ENCODE measurements at regions not wholly inside any gene's neighbourhood (a gene's known extent, or its start where the extent isn't known, plus 50 kb on each side); places are given as distances from the start of the nearest gene placed in this dataset.

DNA sequence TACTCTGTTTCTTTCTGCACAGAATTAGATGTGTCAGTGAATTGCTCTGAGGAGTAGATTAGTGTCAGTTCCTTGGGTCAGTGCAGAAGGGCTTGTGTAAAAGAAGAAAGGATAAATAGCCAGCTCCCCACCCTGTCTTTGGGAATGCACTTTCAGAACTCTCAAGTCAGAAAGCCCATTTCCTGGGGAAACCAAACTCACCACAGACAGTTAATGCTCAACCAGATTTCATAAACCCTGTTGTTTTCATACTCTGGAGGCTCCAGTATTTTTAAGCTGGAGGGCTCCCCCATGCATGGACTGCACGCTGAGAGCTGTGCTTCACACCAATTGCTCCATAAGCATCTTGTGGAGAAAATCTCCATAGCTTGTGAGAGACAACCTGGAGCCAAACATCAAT is 449.7 kb downstream of the CDH26 start:
- Histone ChIP-seq H3K36me3 (ENCODE audit: control insufficient read depth in 2 of 2, insufficient read depth in 2 of 2, low read length in 1 of 2) (no peaks in the 10 kb centered on the region), H3K4me3 (ENCODE audit: low read length in 2 of 2) (no peak overlapping the region), H3K27me3 (ENCODE audit: control insufficient read depth in 2 of 2, insufficient read depth in 1 of 2, low read length in 1 of 2) (no peaks in the 10 kb centered on the region), H3K9me3 (ENCODE audit: control insufficient read depth in 2 of 2, insufficient read depth in 1 of 2, low read length in 1 of 2) (no peaks in the 10 kb centered on the region), H3K4me1 (ENCODE audit: control insufficient read depth in 2 of 2, insufficient read depth in 2 of 2, low read length in 2 of 2) (no peaks in the 10 kb centered on the region), H3K27ac (ENCODE audit: low read depth in 1 of 2, low read length in 1 of 2) (no peak overlapping the region)
- WGBS, result 21% methylated on average over 1 of the region's 1 CpG
- no peak for DNase-seq (ENCODE audit: low read depth in 6 of 9, low spot score in 9 of 9)

GRCh38 chr20:60408435-60408834 is 450.2 kb downstream of the CDH26 start:
- DNase-seq (ENCODE audit: low read depth in 6 of 9, low spot score in 9 of 9), result no peak
- H3K4me3 ChIP-seq (ENCODE audit: low read length in 2 of 2), result no peak overlapping the region
- H3K9me3 ChIP-seq (ENCODE audit: control insufficient read depth in 2 of 2, insufficient read depth in 1 of 2, low read length in 1 of 2), result no peaks in the 10 kb centered on the region
- WGBS, result 64% methylated on average over 4 of the region's 4 CpGs
- H3K27me3 ChIP-seq (ENCODE audit: control insufficient read depth in 2 of 2, insufficient read depth in 1 of 2, low read length in 1 of 2), result no peaks in the 10 kb centered on the region
- no peak overlapping the region for H3K27ac ChIP-seq (ENCODE audit: low read depth in 1 of 2, low read length in 1 of 2)
- no peaks in the 10 kb centered on the region for H3K4me1 ChIP-seq (ENCODE audit: control insufficient read depth in 2 of 2, insufficient read depth in 2 of 2, low read length in 2 of 2)
- no peaks in the 10 kb centered on the region for H3K36me3 ChIP-seq (ENCODE audit: control insufficient read depth in 2 of 2, insufficient read depth in 2 of 2, low read length in 1 of 2)

DNA sequence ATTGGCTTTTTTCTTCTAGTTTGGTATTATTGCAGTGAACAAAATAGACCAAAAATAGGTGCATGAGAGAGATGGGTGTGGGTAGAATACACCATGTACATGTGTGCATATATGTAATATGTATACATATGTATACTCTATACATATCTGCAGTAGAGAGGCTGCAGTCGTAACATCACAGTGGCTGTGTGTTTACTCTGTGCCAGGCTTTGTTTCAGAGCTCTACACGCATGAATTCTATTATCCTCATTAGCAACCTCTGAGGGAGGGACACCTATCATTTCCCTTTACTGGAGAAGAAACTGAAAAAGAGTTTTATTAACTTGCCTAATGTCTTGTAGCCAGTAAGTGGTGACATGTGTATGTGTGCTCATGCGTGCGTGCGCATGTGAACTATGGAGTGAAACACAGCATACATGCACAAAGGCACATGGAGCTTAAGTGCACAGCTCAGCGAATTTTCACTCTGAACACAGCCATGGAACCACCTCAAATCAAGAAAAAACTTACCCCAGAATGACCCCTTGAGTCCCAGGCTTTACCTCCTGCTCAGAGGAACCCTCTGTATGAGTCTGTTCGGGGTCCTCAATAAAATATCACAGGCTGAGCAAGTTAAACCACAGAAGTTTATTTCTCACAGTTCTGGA is 452.5 kb downstream of the CDH26 start:
- Histone ChIP-seq H3K4me3 (ENCODE audit: low read length in 2 of 2) (no peak overlapping the region), H3K27me3 (ENCODE audit: control insufficient read depth in 2 of 2, insufficient read depth in 1 of 2, low read length in 1 of 2) (no peaks in the 10 kb centered on the region), H3K27ac (ENCODE audit: low read depth in 1 of 2, low read length in 1 of 2) (no peak overlapping the region), H3K4me1 (ENCODE audit: control insufficient read depth in 2 of 2, insufficient read depth in 2 of 2, low read length in 2 of 2) (no peaks in the 10 kb centered on the region), H3K9me3 (ENCODE audit: control insufficient read depth in 2 of 2, insufficient read depth in 1 of 2, low read length in 1 of 2) (no peaks in the 10 kb centered on the region), H3K36me3 (ENCODE audit: control insufficient read depth in 2 of 2, insufficient read depth in 2 of 2, low read length in 1 of 2) (no peaks in the 10 kb centered on the region)
- 89% methylated on average over 7 of the region's 7 CpGs for WGBS
- DNase-seq (ENCODE audit: low read depth in 6 of 9, low spot score in 9 of 9), result no peak

- 97% methylated on average over 8 of the region's 8 CpGs for WGBS
- no peaks in the 10 kb centered on the region for H3K9me3 ChIP-seq (ENCODE audit: control insufficient read depth in 2 of 2, insufficient read depth in 1 of 2, low read length in 1 of 2)
- DNase-seq (ENCODE audit: low read depth in 6 of 9, low spot score in 9 of 9), result no peak
Observed at GRCh38 chr20:60411813-60412212, 453.6 kb downstream of the CDH26 start.

GRCh38 chr20:60420676-60421229 is 462.5 kb downstream of the CDH26 start:
- H3K4me1 ChIP-seq (ENCODE audit: control insufficient read depth in 2 of 2, insufficient read depth in 2 of 2, low read length in 2 of 2), result no peaks in the 10 kb centered on the region
- no peak overlapping the region for H3K4me3 ChIP-seq (ENCODE audit: low read length in 2 of 2)
- no peak for DNase-seq (ENCODE audit: low read depth in 6 of 9, low spot score in 9 of 9)
- H3K36me3 ChIP-seq (ENCODE audit: control insufficient read depth in 2 of 2, insufficient read depth in 2 of 2, low read length in 1 of 2), result no peaks in the 10 kb centered on the region
- H3K27me3 ChIP-seq (ENCODE audit: control insufficient read depth in 2 of 2, insufficient read depth in 1 of 2, low read length in 1 of 2), result no peaks in the 10 kb centered on the region
- H3K9me3 ChIP-seq (ENCODE audit: control insufficient read depth in 2 of 2, insufficient read depth in 1 of 2, low read length in 1 of 2), result no peaks in the 10 kb centered on the region
- no peak overlapping the region for H3K27ac ChIP-seq (ENCODE audit: low read depth in 1 of 2, low read length in 1 of 2)
- 82% methylated on average over 5 of the region's 5 CpGs for WGBS

More at GRCh38 chr20:60411813-60412212, 453.6 kb downstream of the CDH26 start:
- Histone ChIP-seq H3K4me3 (ENCODE audit: low read length in 2 of 2) (no peak overlapping the region), H3K27ac (ENCODE audit: low read depth in 1 of 2, low read length in 1 of 2) (no peak overlapping the region), H3K4me1 (ENCODE audit: control insufficient read depth in 2 of 2, insufficient read depth in 2 of 2, low read length in 2 of 2) (no peaks in the 10 kb centered on the region), H3K36me3 (ENCODE audit: control insufficient read depth in 2 of 2, insufficient read depth in 2 of 2, low read length in 1 of 2) (no peaks in the 10 kb centered on the region), H3K27me3 (ENCODE audit: control insufficient read depth in 2 of 2, insufficient read depth in 1 of 2, low read length in 1 of 2) (no peaks in the 10 kb centered on the region)

GRCh38 chr20:60422848-60423247 is 464.6 kb downstream of the CDH26 start:
- 97% methylated on average over 7 of the region's 7 CpGs for WGBS
- H3K27ac ChIP-seq (ENCODE audit: low read depth in 1 of 2, low read length in 1 of 2), result no peak overlapping the region

GRCh38 chr20:60424267-60424902 is 466.2 kb downstream of the CDH26 start:
- Histone ChIP-seq H3K9me3 (ENCODE audit: control insufficient read depth in 2 of 2, insufficient read depth in 1 of 2, low read length in 1 of 2) (no peaks in the 10 kb centered on the region), H3K36me3 (ENCODE audit: control insufficient read depth in 2 of 2, insufficient read depth in 2 of 2, low read length in 1 of 2) (no peaks in the 10 kb centered on the region), H3K4me1 (ENCODE audit: control insufficient read depth in 2 of 2, insufficient read depth in 2 of 2, low read length in 2 of 2) (no peaks in the 10 kb centered on the region), H3K27ac (ENCODE audit: low read depth in 1 of 2, low read length in 1 of 2) (no peak overlapping the region), H3K27me3 (ENCODE audit: control insufficient read depth in 2 of 2, insufficient read depth in 1 of 2, low read length in 1 of 2) (no peaks in the 10 kb centered on the region), H3K4me3 (ENCODE audit: low read length in 2 of 2) (no peak overlapping the region)
- DNase-seq (ENCODE audit: low read depth in 6 of 9, low spot score in 9 of 9), result no peak
- 83% methylated on average over 4 of the region's 4 CpGs for WGBS

More at GRCh38 chr20:60422848-60423247, 464.6 kb downstream of the CDH26 start:
- Histone ChIP-seq H3K4me3 (ENCODE audit: low read length in 2 of 2) (no peak overlapping the region), H3K4me1 (ENCODE audit: control insufficient read depth in 2 of 2, insufficient read depth in 2 of 2, low read length in 2 of 2) (no peaks in the 10 kb centered on the region), H3K27me3 (ENCODE audit: control insufficient read depth in 2 of 2, insufficient read depth in 1 of 2, low read length in 1 of 2) (no peaks in the 10 kb centered on the region), H3K9me3 (ENCODE audit: control insufficient read depth in 2 of 2, insufficient read depth in 1 of 2, low read length in 1 of 2) (no peaks in the 10 kb centered on the region), H3K36me3 (ENCODE audit: control insufficient read depth in 2 of 2, insufficient read depth in 2 of 2, low read length in 1 of 2) (no peaks in the 10 kb centered on the region)
- no peak for DNase-seq (ENCODE audit: low read depth in 6 of 9, low spot score in 9 of 9)

GRCh38 chr20:60427516-60427915 is 469.3 kb downstream of the CDH26 start:
- no peaks in the 10 kb centered on the region for H3K4me1 ChIP-seq (ENCODE audit: control insufficient read depth in 2 of 2, insufficient read depth in 2 of 2, low read length in 2 of 2)
- H3K36me3 ChIP-seq (ENCODE audit: control insufficient read depth in 2 of 2, insufficient read depth in 2 of 2, low read length in 1 of 2), result no peaks in the 10 kb centered on the region
- H3K27me3 ChIP-seq (ENCODE audit: control insufficient read depth in 2 of 2, insufficient read depth in 1 of 2, low read length in 1 of 2), result no peaks in the 10 kb centered on the region
- 95% methylated on average over 6 of the region's 6 CpGs for WGBS
- no peak for DNase-seq (ENCODE audit: low read depth in 6 of 9, low spot score in 9 of 9)
- no peaks in the 10 kb centered on the region for H3K9me3 ChIP-seq (ENCODE audit: control insufficient read depth in 2 of 2, insufficient read depth in 1 of 2, low read length in 1 of 2)
- H3K27ac ChIP-seq (ENCODE audit: low read depth in 1 of 2, low read length in 1 of 2), result no peak overlapping the region
- H3K4me3 ChIP-seq (ENCODE audit: low read length in 2 of 2), result no peak overlapping the region

GRCh38 chr20:60428651-60429050 is 470.4 kb downstream of the CDH26 start:
- no peaks in the 10 kb centered on the region for H3K27me3 ChIP-seq (ENCODE audit: control insufficient read depth in 2 of 2, insufficient read depth in 1 of 2, low read length in 1 of 2)
- H3K27ac ChIP-seq (ENCODE audit: low read depth in 1 of 2, low read length in 1 of 2), result no peak overlapping the region
- 89% methylated on average over 2 of the region's 2 CpGs for WGBS
- H3K4me1 ChIP-seq (ENCODE audit: control insufficient read depth in 2 of 2, insufficient read depth in 2 of 2, low read length in 2 of 2), result no peaks in the 10 kb centered on the region
- no peaks in the 10 kb centered on the region for H3K36me3 ChIP-seq (ENCODE audit: control insufficient read depth in 2 of 2, insufficient read depth in 2 of 2, low read length in 1 of 2)
- DNase-seq (ENCODE audit: low read depth in 6 of 9, low spot score in 9 of 9), result no peak
- no peak overlapping the region for H3K4me3 ChIP-seq (ENCODE audit: low read length in 2 of 2)
- H3K9me3 ChIP-seq (ENCODE audit: control insufficient read depth in 2 of 2, insufficient read depth in 1 of 2, low read length in 1 of 2), result no peaks in the 10 kb centered on the region

Measured in thymus (tissue), 11 donors.